HepG2 (cell line): ENCODE measurements at regions not wholly inside any gene's neighbourhood (a gene's known extent, or its start where the extent isn't known, plus 50 kb on each side); places are given as distances from the start of the nearest gene placed in this dataset.

Experiments
- HNF4G ChIP-seq, 2 experiments: sonication (generic) in 1 of 2; formaldehyde crosslinking in 1 of 2; IDR thresholded peaks; 2 replicates each; pipeline versions ENCODE4 v1.4.0 to v1.6.1; 2011 to 2020; ENCODE audit warnings: borderline replicate concordance in 2 of 2, low read depth in 2 of 2, mild to moderate bottlenecking in 2 of 2, low read length in 1 of 2, missing genetic modification reagents in 1 of 2, moderate library complexity in 1 of 2
- NFRKB ChIP-seq: fragments of 450-650 bp; IDR thresholded peaks from 2 replicates; pipeline ENCODE4 v1.6.1; 2017
- REPIN1 ChIP-seq: sonication (generic); formaldehyde crosslinking; IDR thresholded peaks from 2 replicates; pipeline ENCODE4 v1.8.0; 2022; ENCODE audit warnings: missing genetic modification reagents, low read depth, mild to moderate bottlenecking, borderline replicate concordance
- ZFP82 ChIP-seq: sonication (generic); formaldehyde crosslinking; IDR thresholded peaks from 2 replicates; pipeline ENCODE4 v1.5.1; 2020; ENCODE audit warnings: mild to moderate bottlenecking, missing genetic modification reagents, borderline replicate concordance
- ZNF232 ChIP-seq: sonication (generic); formaldehyde crosslinking; IDR thresholded peaks from 2 replicates; pipeline ENCODE4 v1.4.0; 2020; ENCODE audit warnings: missing genetic modification reagents, borderline replicate concordance
- TF ChIP-seq, protein P1 (sequence below): sonication (generic); formaldehyde crosslinking; IDR thresholded peaks from 2 replicates; pipeline ENCODE4 v1.8.0; 2022; ENCODE audit warnings: mild to moderate bottlenecking, missing genetic modification reagents, moderate library complexity

DNA sequence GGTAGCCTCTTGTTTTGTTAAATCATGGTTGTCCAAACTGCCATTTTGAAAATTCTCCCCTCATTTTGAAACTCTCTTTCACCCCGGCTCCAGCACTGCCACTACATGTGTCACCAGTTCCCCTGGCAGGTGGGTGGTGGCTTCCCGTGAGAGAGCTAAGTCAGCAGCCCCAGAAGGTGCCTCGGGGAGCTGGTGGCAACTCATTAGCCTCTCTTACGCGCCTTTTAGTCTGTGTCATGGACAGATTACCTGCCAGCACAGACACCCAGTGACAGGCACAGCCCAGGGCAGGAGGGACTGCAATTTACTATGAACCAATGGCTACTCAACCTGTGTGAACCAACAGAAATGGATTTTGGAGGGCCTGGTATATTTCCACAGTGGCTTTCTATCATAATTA, 147.1 kb upstream of the SASH1 start:
- TF ChIP-seq NFRKB, result no peak
- TF ChIP-seq, protein P1, sequence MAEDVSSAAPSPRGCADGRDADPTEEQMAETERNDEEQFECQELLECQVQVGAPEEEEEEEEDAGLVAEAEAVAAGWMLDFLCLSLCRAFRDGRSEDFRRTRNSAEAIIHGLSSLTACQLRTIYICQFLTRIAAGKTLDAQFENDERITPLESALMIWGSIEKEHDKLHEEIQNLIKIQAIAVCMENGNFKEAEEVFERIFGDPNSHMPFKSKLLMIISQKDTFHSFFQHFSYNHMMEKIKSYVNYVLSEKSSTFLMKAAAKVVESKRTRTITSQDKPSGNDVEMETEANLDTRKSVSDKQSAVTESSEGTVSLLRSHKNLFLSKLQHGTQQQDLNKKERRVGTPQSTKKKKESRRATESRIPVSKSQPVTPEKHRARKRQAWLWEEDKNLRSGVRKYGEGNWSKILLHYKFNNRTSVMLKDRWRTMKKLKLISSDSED (CRISPR knock-in tag), result no peak
- no peak for TF ChIP-seq ZNF232 (CRISPR knock-in tag)
- TF ChIP-seq HNF4G (IDR thresholded peaks at IDR 0.05; ENCODE audit: borderline replicate concordance, low read depth, low read length), result no peak
- TF ChIP-seq HNF4G (CRISPR knock-in tag; IDR thresholded peaks at IDR 0.05; ENCODE audit: borderline replicate concordance, low read depth), result no peak
- no peak for TF ChIP-seq ZFP82 (CRISPR knock-in tag)
- TF ChIP-seq REPIN1, result no peak
